ENCODE measurements at regions not wholly inside any gene's neighbourhood (a gene's known extent, or its start where the extent isn't known, plus 50 kb on each side); places are given as distances from the start of the nearest gene placed in this dataset.
A peak's percentile ranks its signal among the peaks of the same experiment; 100 is the strongest.

- H3K27me3 ChIP-seq, result no peaks in the 10 kb centered on the region
- H3K4me1 ChIP-seq, result no peaks in the 10 kb centered on the region
- H3K27ac ChIP-seq, result no peak overlapping the region
- H3K9me3 ChIP-seq, result no peaks in the 10 kb centered on the region
- no peak for TF ChIP-seq POLR2A (IDR thresholded peaks at IDR 0.05)
- DNase-seq (ENCODE audit: extremely low spot score in 2 of 2), result no peak
- intact Hi-C loops (cut with DNase I), result no loop called here
- no peak overlapping the region for H3K4me3 ChIP-seq
- no peaks in the 10 kb centered on the region for H3K36me3 ChIP-seq
Observed at GRCh38 chr6:90894285-90895130, 307.6 kb upstream of the MAP3K7 start.

- no peak for DNase-seq (ENCODE audit: extremely low spot score in 2 of 2)
- Histone ChIP-seq H3K27ac (no peak overlapping the region), H3K4me1 (no peaks in the 10 kb centered on the region), H3K27me3 (no peaks in the 10 kb centered on the region), H3K4me3 (no peak overlapping the region), H3K36me3 (no peaks in the 10 kb centered on the region), H3K9me3 (no peaks in the 10 kb centered on the region)
- TF ChIP-seq POLR2AphosphoS5 (IDR thresholded peaks at IDR 0.05; ENCODE audit: insufficient read depth in 1 of 2, low read depth in 1 of 2) (no peak), POLR2A (IDR thresholded peaks at IDR 0.05) (no peak)
- intact Hi-C loops (cut with DNase I), result no loop called here
Observed at GRCh38 chr6:90893400-90893799, 306.5 kb upstream of the MAP3K7 start.

- no peak overlapping the region for H3K4me3 ChIP-seq
- intact Hi-C loops (cut with DNase I), result no loop called here
- H3K27me3 ChIP-seq, result no peaks in the 10 kb centered on the region
- TF ChIP-seq POLR2A (IDR thresholded peaks at IDR 0.05) (no peak), POLR2AphosphoS5 (IDR thresholded peaks at IDR 0.05; ENCODE audit: insufficient read depth in 1 of 2, low read depth in 1 of 2) (no peak)
- TF ChIP-seq, protein P1, sequence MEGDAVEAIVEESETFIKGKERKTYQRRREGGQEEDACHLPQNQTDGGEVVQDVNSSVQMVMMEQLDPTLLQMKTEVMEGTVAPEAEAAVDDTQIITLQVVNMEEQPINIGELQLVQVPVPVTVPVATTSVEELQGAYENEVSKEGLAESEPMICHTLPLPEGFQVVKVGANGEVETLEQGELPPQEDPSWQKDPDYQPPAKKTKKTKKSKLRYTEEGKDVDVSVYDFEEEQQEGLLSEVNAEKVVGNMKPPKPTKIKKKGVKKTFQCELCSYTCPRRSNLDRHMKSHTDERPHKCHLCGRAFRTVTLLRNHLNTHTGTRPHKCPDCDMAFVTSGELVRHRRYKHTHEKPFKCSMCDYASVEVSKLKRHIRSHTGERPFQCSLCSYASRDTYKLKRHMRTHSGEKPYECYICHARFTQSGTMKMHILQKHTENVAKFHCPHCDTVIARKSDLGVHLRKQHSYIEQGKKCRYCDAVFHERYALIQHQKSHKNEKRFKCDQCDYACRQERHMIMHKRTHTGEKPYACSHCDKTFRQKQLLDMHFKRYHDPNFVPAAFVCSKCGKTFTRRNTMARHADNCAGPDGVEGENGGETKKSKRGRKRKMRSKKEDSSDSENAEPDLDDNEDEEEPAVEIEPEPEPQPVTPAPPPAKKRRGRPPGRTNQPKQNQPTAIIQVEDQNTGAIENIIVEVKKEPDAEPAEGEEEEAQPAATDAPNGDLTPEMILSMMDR (IDR thresholded peaks at IDR 0.05), result no peak
- no peaks in the 10 kb centered on the region for H3K36me3 ChIP-seq
- no peaks in the 10 kb centered on the region for H3K9me3 ChIP-seq
- H3K4me1 ChIP-seq, result no peaks in the 10 kb centered on the region
- H3K27ac ChIP-seq, result no peak overlapping the region
- no peak for DNase-seq (ENCODE audit: extremely low spot score in 2 of 2)
Observed at GRCh38 chr6:90892271-90892670, 305.4 kb upstream of the MAP3K7 start.

DNA sequence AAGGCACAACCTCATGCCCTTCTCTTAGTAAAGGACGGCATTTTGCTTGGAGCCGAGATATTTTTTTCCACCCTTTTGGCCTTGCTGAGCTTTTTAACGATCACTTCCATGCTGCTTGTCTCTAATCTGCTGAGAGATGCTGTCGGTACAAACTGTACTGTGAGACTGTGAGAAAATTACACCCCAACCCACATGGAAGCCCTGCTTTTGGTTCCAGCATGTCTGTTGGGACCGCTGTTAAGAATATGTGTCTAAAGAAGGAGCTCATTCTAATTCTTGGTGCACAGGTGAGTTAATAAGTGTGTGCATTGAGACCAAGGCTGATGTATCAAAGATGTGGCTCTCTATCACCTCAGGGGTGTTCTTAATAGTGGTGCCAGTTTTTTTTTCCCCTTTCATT is 304.5 kb upstream of the MAP3K7 start:
- H3K27ac ChIP-seq, result no peak overlapping the region

GRCh38 chr6:90890683-90891330 is 303.9 kb upstream of the MAP3K7 start:
- Histone ChIP-seq H3K27me3 (no peaks in the 10 kb centered on the region), H3K4me1 (no peaks in the 10 kb centered on the region), H3K9me3 (no peaks in the 10 kb centered on the region), H3K27ac (no peak overlapping the region), H3K36me3 (no peaks in the 10 kb centered on the region), H3K4me3 (peak overlapping the region in 1 of 2 donors; percentile 19)
- no peak for TF ChIP-seq POLR2AphosphoS5 (IDR thresholded peaks at IDR 0.05; ENCODE audit: insufficient read depth in 1 of 2, low read depth in 1 of 2)
- TF ChIP-seq POLR2A (IDR thresholded peaks at IDR 0.05), result no peak
- intact Hi-C loops (cut with DNase I), result no loop called here
- DNase-seq (ENCODE audit: extremely low spot score in 2 of 2), result no peak

More for the DNA sequence above, 304.5 kb upstream of the MAP3K7 start:
- intact Hi-C loops (cut with DNase I), result no loop called here
- DNase-seq (ENCODE audit: extremely low spot score in 2 of 2), result no peak
- TF ChIP-seq, protein P1 (IDR thresholded peaks at IDR 0.05), result no peak
- TF ChIP-seq POLR2A (IDR thresholded peaks at IDR 0.05) (no peak), POLR2AphosphoS5 (IDR thresholded peaks at IDR 0.05; ENCODE audit: insufficient read depth in 1 of 2, low read depth in 1 of 2) (no peak)
- H3K27me3 ChIP-seq, result no peaks in the 10 kb centered on the region
- peak overlapping the region in 1 of 2 donors; percentile 19 for H3K4me3 ChIP-seq
- no peaks in the 10 kb centered on the region for H3K36me3 ChIP-seq
- no peaks in the 10 kb centered on the region for H3K9me3 ChIP-seq
- H3K4me1 ChIP-seq, result no peaks in the 10 kb centered on the region

DNA sequence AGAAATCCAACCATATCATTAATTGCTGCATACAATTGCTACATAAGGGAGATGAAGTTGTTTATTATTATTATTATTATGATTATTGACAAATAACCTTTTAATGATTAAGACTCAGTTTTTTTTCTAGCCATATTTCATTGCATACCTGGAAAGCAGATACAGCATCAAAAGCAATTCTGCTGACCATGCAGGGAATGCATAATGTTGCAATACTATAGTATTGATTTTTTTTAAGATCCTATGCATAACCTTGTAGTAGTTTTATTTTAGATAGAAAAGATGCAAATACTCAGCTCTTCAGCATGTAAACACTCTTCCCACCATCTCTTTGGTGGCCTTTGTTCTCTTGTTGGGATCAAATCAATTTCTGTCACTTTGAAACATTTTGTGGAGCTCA is 300.9 kb upstream of the MAP3K7 start:
- TF ChIP-seq, protein P1 (IDR thresholded peaks at IDR 0.05), result no peak
- TF ChIP-seq POLR2A (IDR thresholded peaks at IDR 0.05) (no peak), POLR2AphosphoS5 (IDR thresholded peaks at IDR 0.05; ENCODE audit: insufficient read depth in 1 of 2, low read depth in 1 of 2) (no peak)
- H3K4me3 ChIP-seq, result no peak overlapping the region
- intact Hi-C loops (cut with DNase I), result no loop called here
- H3K27me3 ChIP-seq, result no peaks in the 10 kb centered on the region
- no peak overlapping the region for H3K27ac ChIP-seq
- H3K4me1 ChIP-seq, result no peaks in the 10 kb centered on the region
- H3K36me3 ChIP-seq, result no peaks in the 10 kb centered on the region
- H3K9me3 ChIP-seq, result no peaks in the 10 kb centered on the region
- DNase-seq (ENCODE audit: extremely low spot score in 2 of 2), result no peak
